Liver (tissue), 3 donors: ENCODE measurements at regions not wholly inside any gene's neighbourhood (a gene's known extent, or its start where the extent isn't known, plus 50 kb on each side); places are given as distances from the start of the nearest gene placed in this dataset.

Experiments used
- EGR1 ChIP-seq, 2 donors: IDR thresholded peaks; 2 replicates each; pipeline ENCODE4 v1.6.1; 2016 to 2018; ENCODE audit warnings: antibody characterized with exemption in 2 of 2, low read depth in 2 of 2
- FOXA1 ChIP-seq: IDR thresholded peaks from 2 replicates; pipeline ENCODE4 v1.6.1; 2016; ENCODE audit warnings: antibody characterized with exemption
- GABPA ChIP-seq, 2 donors: IDR thresholded peaks in 1 of 2; conservative IDR thresholded peaks in 1 of 2; 2 replicates each; pipeline ENCODE4 v1.6.1; 2016; ENCODE audit warnings: antibody characterized with exemption in 2 of 2, mild to moderate bottlenecking in 1 of 2, moderate library complexity in 1 of 2
- HNF4G ChIP-seq: IDR thresholded peaks from 2 replicates; pipeline ENCODE4 v1.6.1; 2016; ENCODE audit warnings: antibody characterized with exemption
- JUND ChIP-seq, 2 donors: IDR thresholded peaks; 2 replicates each; pipeline ENCODE4 v1.6.1; 2016; ENCODE audit warnings: antibody characterized with exemption in 2 of 2
- RAD21 ChIP-seq, 2 donors: IDR thresholded peaks; 2 replicates each; pipeline ENCODE4 v1.6.1; 2016; ENCODE audit warnings: antibody characterized with exemption in 2 of 2, mild to moderate bottlenecking in 2 of 2
- RXRA ChIP-seq, 2 donors: IDR thresholded peaks; 2 replicates each; pipeline ENCODE4 v1.6.1; 2017 to 2018; ENCODE audit warnings: antibody characterized with exemption in 2 of 2, mild to moderate bottlenecking in 1 of 2
- SP1 ChIP-seq: IDR thresholded peaks from 2 replicates; pipeline ENCODE4 v1.6.1; 2018; ENCODE audit warnings: antibody characterized with exemption, mild to moderate bottlenecking
- TAF1 ChIP-seq: conservative IDR thresholded peaks from 2 replicates; pipeline ENCODE4 v1.6.1; 2016; ENCODE audit warnings: antibody characterized with exemption, mild to moderate bottlenecking
- TF ChIP-seq, protein P1 (sequence below): fragments of 150-350 bp; IDR thresholded peaks from 2 replicates; pipeline ENCODE4 v1.5.1; 2017; ENCODE audit warnings: improper control_type of control experiment, low read depth, low read length; ENCODE audit not compliant: missing input control
- TF ChIP-seq, protein P2 (sequence below): IDR thresholded peaks from 2 replicates; pipeline ENCODE4 v1.6.1; 2016; ENCODE audit warnings: antibody characterized with exemption
- TF ChIP-seq, protein P3 (sequence below): IDR thresholded peaks from 2 replicates; pipeline ENCODE4 v1.6.1; 2016; ENCODE audit warnings: antibody characterized with exemption, mild to moderate bottlenecking
- TF ChIP-seq, protein P4 (sequence below): IDR thresholded peaks from 2 replicates; pipeline ENCODE4 v1.6.1; 2016; ENCODE audit warnings: antibody characterized with exemption
- donor health status: healthy.
- donor health status: healthy.

DNA sequence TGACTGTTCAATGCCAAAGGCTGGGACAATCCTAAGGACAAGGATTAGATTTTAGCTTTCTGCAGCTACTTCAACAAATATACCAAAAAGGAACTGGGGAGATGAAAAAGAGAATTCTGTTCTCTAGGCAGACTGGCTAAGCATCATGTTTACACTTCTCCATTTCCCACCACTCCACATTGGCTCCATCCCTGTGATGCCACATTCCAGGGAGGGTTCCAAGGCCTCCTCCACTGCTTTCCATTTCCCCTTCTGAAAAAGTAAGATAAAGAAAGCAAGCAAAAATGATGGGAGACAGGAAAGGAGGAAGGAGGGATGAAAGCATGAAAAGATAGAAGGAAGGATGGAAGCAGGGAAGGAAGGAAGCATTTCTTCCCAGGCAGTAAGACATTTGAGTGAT, 315.8 kb downstream of the BLID start:
- TF ChIP-seq, protein P1, sequence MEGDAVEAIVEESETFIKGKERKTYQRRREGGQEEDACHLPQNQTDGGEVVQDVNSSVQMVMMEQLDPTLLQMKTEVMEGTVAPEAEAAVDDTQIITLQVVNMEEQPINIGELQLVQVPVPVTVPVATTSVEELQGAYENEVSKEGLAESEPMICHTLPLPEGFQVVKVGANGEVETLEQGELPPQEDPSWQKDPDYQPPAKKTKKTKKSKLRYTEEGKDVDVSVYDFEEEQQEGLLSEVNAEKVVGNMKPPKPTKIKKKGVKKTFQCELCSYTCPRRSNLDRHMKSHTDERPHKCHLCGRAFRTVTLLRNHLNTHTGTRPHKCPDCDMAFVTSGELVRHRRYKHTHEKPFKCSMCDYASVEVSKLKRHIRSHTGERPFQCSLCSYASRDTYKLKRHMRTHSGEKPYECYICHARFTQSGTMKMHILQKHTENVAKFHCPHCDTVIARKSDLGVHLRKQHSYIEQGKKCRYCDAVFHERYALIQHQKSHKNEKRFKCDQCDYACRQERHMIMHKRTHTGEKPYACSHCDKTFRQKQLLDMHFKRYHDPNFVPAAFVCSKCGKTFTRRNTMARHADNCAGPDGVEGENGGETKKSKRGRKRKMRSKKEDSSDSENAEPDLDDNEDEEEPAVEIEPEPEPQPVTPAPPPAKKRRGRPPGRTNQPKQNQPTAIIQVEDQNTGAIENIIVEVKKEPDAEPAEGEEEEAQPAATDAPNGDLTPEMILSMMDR: no peak
- no peak for TF ChIP-seq EGR1 (IDR thresholded peaks at IDR 0.05; ENCODE audit: low read depth in 2 of 2)
- no peak for TF ChIP-seq RAD21 (IDR thresholded peaks at IDR 0.05)
- TF ChIP-seq JUND (IDR thresholded peaks at IDR 0.05): no peak
- no peak for TF ChIP-seq GABPA (IDR thresholded peaks at IDR 0.05 in 1 of 2, conservative IDR thresholded peaks at IDR 0.05 in 1 of 2)
- TF ChIP-seq, protein P2, sequence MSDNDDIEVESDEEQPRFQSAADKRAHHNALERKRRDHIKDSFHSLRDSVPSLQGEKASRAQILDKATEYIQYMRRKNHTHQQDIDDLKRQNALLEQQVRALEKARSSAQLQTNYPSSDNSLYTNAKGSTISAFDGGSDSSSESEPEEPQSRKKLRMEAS: no peak
- TF ChIP-seq TAF1: no peak
- TF ChIP-seq, protein P3, sequence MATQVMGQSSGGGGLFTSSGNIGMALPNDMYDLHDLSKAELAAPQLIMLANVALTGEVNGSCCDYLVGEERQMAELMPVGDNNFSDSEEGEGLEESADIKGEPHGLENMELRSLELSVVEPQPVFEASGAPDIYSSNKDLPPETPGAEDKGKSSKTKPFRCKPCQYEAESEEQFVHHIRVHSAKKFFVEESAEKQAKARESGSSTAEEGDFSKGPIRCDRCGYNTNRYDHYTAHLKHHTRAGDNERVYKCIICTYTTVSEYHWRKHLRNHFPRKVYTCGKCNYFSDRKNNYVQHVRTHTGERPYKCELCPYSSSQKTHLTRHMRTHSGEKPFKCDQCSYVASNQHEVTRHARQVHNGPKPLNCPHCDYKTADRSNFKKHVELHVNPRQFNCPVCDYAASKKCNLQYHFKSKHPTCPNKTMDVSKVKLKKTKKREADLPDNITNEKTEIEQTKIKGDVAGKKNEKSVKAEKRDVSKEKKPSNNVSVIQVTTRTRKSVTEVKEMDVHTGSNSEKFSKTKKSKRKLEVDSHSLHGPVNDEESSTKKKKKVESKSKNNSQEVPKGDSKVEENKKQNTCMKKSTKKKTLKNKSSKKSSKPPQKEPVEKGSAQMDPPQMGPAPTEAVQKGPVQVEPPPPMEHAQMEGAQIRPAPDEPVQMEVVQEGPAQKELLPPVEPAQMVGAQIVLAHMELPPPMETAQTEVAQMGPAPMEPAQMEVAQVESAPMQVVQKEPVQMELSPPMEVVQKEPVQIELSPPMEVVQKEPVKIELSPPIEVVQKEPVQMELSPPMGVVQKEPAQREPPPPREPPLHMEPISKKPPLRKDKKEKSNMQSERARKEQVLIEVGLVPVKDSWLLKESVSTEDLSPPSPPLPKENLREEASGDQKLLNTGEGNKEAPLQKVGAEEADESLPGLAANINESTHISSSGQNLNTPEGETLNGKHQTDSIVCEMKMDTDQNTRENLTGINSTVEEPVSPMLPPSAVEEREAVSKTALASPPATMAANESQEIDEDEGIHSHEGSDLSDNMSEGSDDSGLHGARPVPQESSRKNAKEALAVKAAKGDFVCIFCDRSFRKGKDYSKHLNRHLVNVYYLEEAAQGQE: no peak
- TF ChIP-seq SP1: no peak
- TF ChIP-seq FOXA1: no peak
- TF ChIP-seq RXRA (IDR thresholded peaks at IDR 0.05): no peak
- no peak for TF ChIP-seq HNF4G
- TF ChIP-seq, protein P4, sequence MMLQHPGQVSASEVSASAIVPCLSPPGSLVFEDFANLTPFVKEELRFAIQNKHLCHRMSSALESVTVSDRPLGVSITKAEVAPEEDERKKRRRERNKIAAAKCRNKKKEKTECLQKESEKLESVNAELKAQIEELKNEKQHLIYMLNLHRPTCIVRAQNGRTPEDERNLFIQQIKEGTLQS: no peak
